HFF-Myc (cell line): ENCODE measurements at regions not wholly inside any gene's neighbourhood (a gene's known extent, or its start where the extent isn't known, plus 50 kb on each side); places are given as distances from the start of the nearest gene placed in this dataset.

Experiments used
- DNase-seq: peaks from one replicate; pipeline ENCODE4 v3.0.0-alpha.2; 2011; ENCODE audit warnings: low read depth; ENCODE audit errors: extremely low read depth
- H3K4me3 ChIP-seq: replicated peaks from 2 replicates; pipeline ENCODE4 v1.5.1; 2011; ENCODE audit warnings: low read depth, mild to moderate bottlenecking, control low read depth, low read length
- TF ChIP-seq, protein P1 (sequence below): IDR thresholded peaks from 2 replicates; pipeline ENCODE4 v1.5.1; 2012; ENCODE audit warnings: mild to moderate bottlenecking, low read depth, low read length, control low read depth; ENCODE audit errors: missing control alignments

DNA sequence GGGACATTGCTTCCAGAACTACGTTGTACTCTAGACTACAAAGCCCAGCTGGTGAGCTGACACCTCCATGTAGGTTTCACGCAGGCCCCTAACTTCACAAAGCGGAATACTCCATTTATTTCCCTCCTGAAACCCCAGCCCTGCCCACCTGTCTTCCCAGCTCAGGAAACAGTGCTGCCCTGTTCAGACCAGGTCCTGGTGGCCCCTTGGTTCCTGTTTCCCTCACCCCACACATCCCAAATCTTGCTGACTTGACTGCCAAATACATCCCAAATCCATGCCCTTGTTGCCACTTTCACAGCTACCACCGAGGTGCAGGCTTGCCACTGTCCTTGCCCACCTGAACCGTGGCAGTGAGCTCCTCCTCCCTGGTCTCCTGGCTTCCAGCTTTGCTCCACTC is 113.1 kb upstream of the PTPN1 start:
- TF ChIP-seq, protein P1, sequence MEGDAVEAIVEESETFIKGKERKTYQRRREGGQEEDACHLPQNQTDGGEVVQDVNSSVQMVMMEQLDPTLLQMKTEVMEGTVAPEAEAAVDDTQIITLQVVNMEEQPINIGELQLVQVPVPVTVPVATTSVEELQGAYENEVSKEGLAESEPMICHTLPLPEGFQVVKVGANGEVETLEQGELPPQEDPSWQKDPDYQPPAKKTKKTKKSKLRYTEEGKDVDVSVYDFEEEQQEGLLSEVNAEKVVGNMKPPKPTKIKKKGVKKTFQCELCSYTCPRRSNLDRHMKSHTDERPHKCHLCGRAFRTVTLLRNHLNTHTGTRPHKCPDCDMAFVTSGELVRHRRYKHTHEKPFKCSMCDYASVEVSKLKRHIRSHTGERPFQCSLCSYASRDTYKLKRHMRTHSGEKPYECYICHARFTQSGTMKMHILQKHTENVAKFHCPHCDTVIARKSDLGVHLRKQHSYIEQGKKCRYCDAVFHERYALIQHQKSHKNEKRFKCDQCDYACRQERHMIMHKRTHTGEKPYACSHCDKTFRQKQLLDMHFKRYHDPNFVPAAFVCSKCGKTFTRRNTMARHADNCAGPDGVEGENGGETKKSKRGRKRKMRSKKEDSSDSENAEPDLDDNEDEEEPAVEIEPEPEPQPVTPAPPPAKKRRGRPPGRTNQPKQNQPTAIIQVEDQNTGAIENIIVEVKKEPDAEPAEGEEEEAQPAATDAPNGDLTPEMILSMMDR: no peak
- DNase-seq: no peak
- H3K4me3 ChIP-seq: no peak overlapping the region

DNA sequence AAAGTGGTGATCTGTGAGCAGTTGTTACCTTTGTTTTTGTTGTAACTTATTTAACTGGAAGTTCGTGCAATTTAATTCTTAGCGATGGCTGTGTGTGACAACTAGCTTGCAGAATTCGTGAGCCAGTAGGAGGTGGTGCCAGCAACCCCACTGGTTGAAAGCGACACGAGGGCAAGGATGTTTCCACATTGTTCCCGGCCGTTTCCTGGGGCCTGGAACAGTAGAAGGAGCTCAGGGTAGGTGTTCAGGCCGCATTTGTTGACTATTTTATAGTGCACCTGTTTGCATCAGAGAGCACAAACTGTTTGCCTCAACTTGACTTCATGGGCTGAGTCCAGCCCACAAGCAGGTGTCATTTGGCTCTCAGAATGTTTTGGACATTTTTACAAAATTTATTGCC is 112.1 kb upstream of the PTPN1 start:
- H3K4me3 ChIP-seq: no peak overlapping the region
- DNase-seq: no peak
- TF ChIP-seq, protein P1: no peak

- H3K4me3 ChIP-seq: no peak overlapping the region
- DNase-seq: no peak
- TF ChIP-seq, protein P1: no peak
Measured at GRCh38 chr20:50398471-50398820, 111.7 kb upstream of the PTPN1 start.

DNA sequence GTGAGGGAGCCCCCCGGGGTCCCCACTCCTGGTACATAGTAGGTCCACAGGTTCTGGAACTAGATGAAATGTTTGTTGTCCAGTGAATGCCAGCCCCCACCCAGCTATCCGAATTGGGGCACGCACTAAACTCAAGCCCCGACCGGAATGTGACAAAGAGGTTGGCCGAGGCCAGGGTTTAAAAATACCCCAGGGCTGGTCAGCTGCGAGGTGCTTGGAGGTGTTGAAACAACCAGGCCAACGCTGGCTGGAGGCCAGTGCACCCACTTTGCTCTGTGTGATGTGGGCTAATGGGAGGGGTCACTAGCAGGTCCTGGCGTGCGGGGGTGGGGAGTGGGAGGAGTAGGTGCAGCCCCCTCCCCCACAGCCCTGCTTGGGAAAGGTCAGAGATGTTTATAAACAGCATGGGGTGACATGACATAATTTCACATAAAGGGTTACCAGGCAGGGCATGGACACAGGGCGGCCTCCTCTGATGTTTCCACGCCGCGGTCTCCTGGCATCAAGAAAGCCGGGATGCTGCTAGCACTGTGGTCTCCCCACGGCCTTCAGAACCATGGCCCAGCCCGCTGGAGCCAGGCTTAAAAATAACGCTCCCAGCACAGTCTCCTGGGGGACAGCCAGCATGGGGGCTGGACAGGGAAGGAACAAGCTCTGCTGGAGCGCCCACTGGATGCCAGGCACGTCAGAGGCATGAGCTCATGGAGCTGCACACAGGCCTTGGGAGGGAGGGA is 111.2 kb upstream of the PTPN1 start:
- TF ChIP-seq, protein P1: no peak
- DNase-seq: no peak
- H3K4me3 ChIP-seq: no peak overlapping the region

DNA sequence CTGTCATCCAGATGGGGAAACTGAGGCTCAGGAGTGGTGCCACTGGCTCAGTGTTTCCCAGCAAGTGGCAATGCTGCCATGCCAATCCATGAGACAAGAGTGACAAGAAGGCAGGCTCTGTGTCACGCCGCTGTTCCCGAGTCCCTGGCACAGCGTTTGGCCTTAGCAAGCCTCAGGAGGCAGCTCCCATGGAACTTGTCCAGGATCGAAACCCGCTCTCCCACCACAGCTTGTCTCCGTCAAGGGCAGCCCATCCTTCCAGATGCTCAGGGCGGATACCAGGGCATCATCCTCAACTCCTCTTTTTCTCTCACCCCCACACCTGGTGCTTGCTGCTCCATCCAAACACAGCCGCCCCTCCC is 110.6 kb upstream of the PTPN1 start:
- no peak for DNase-seq
- H3K4me3 ChIP-seq: no peak overlapping the region
- TF ChIP-seq, protein P1: no peak

GRCh38 chr20:50399917-50400704 is 110.1 kb upstream of the PTPN1 start:
- no peak overlapping the region for H3K4me3 ChIP-seq
- TF ChIP-seq, protein P1: no peak
- no peak for DNase-seq
